ENCODE measurements at regions not wholly inside any gene's neighbourhood (a gene's known extent, or its start where the extent isn't known, plus 50 kb on each side); places are given as distances from the start of the nearest gene placed in this dataset.
A peak's percentile ranks its signal among the peaks of the same experiment; 100 is the strongest.
"Not testable (repeated sequence)": the region's sequence is repeated elsewhere in the genome, so short reads cannot be mapped to it uniquely, and the experiment has no call there.

- H3K27ac ChIP-seq (ENCODE audit: low read length), result no peak overlapping the region
- H3K27me3 ChIP-seq (ENCODE audit: insufficient read depth, low read depth, low read length), result no peaks in the 10 kb centered on the region
- H3K9me2 ChIP-seq (ENCODE audit: insufficient read depth, low read length), result no peaks in the 10 kb centered on the region
- H3K9ac ChIP-seq (ENCODE audit: low read length), result no peak overlapping the region
- no peaks in the 10 kb centered on the region for H3K36me3 ChIP-seq (ENCODE audit: insufficient read depth, low read length)
- no peak overlapping the region for H3K4me3 ChIP-seq (ENCODE audit: low read length)
- H3K79me2 ChIP-seq (replicated peaks; ENCODE audit: insufficient read depth, low read length), result no peaks in the 10 kb centered on the region
- H2AFZ ChIP-seq (ENCODE audit: low read depth, low read length), result no peak overlapping the region
- H4K20me1 ChIP-seq (ENCODE audit: insufficient read depth), result no peaks in the 10 kb centered on the region
- H3K9me3 ChIP-seq (ENCODE audit: low read length), result no peaks in the 10 kb centered on the region
- TF ChIP-seq TAF1 (IDR thresholded peaks at IDR 0.05; ENCODE audit: low read depth) (no peak), RAD21 (conservative IDR thresholded peaks at IDR 0.05) (no peak), SMC3 (conservative IDR thresholded peaks at IDR 0.05; ENCODE audit: poor library complexity) (no peak), MXI1 (conservative IDR thresholded peaks at IDR 0.05; ENCODE audit: poor library complexity, severe bottlenecking) (no peak), CTCF (IDR thresholded peaks at IDR 0.05; ENCODE audit: poor library complexity, severe bottlenecking) (no peak), POLR2AphosphoS5 (IDR thresholded peaks at IDR 0.05) (no peak), REST (IDR thresholded peaks at IDR 0.05; ENCODE audit: borderline replicate concordance) (no peak), EP300 (conservative IDR thresholded peaks at IDR 0.05; ENCODE audit: poor library complexity, severe bottlenecking) (no peak), EZH2 (IDR thresholded peaks at IDR 0.05; ENCODE audit: borderline replicate concordance, insufficient read depth, low read length, poor library complexity, severe bottlenecking) (no peak)
- no peaks in the 10 kb centered on the region for H3F3A ChIP-seq (ENCODE audit: insufficient read depth, low read length, poor library complexity, severe bottlenecking)
- H3K4me2 ChIP-seq (ENCODE audit: low read length), result no peak overlapping the region
Observed at GRCh38 chr4:9685692-9686091, 95.7 kb upstream of the DRD5 start.

- H4K20me1 ChIP-seq (ENCODE audit: insufficient read depth); H3F3A ChIP-seq (ENCODE audit: insufficient read depth, low read length, poor library complexity, severe bottlenecking); H3K9me3 ChIP-seq (ENCODE audit: low read length); H3K4me2 ChIP-seq (ENCODE audit: low read length); H3K9me2 ChIP-seq (ENCODE audit: insufficient read depth, low read length); H3K27me3 ChIP-seq (ENCODE audit: insufficient read depth, low read depth, low read length); H3K9ac ChIP-seq (ENCODE audit: low read length); H3K79me2 ChIP-seq (replicated peaks; ENCODE audit: insufficient read depth, low read length); H3K36me3 ChIP-seq (ENCODE audit: insufficient read depth, low read length); H2AFZ ChIP-seq (ENCODE audit: low read depth, low read length); H3K27ac ChIP-seq (ENCODE audit: low read length): not testable (repeated sequence)
- peak overlapping the region; percentile 56 for H3K4me3 ChIP-seq (ENCODE audit: low read length)
Observed at GRCh38 chr4:9690636-9691237, 90.7 kb upstream of the DRD5 start.
